ENCODE measurements at regions not wholly inside any gene's neighbourhood (a gene's known extent, or its start where the extent isn't known, plus 50 kb on each side); places are given as distances from the start of the nearest gene placed in this dataset.

GRCh38 chr7:68446183-68446582, 1152.1 kb upstream of the AUTS2 start:
- H3K9me3 ChIP-seq (ENCODE audit: control insufficient read depth, low read length) = no peaks in the 10 kb centered on the region
- no peaks in the 10 kb centered on the region for H3K27me3 ChIP-seq (ENCODE audit: control insufficient read depth, insufficient read depth, low read length)
- H3K79me2 ChIP-seq = no peaks in the 10 kb centered on the region
- H3K27ac ChIP-seq = no peak overlapping the region
- H2AFZ ChIP-seq = no peak overlapping the region
- H3K36me3 ChIP-seq (ENCODE audit: control insufficient read depth, insufficient read depth, low read length) = no peaks in the 10 kb centered on the region
- H3K4me1 ChIP-seq = no peaks in the 10 kb centered on the region
- no peak overlapping the region for H3K4me2 ChIP-seq (ENCODE audit: low read length)
- H3K4me3 ChIP-seq (ENCODE audit: low read depth, low read length) = no peak overlapping the region
- no peak overlapping the region for H3K9ac ChIP-seq
- TF ChIP-seq CTCF (IDR thresholded peaks at IDR 0.05) = no peak

- Histone ChIP-seq H3K4me3 (ENCODE audit: low read depth, low read length) (no peak overlapping the region), H3K36me3 (ENCODE audit: control insufficient read depth, insufficient read depth, low read length) (no peaks in the 10 kb centered on the region), H3K27ac (no peak overlapping the region), H3K4me1 (no peaks in the 10 kb centered on the region), H3K9ac (no peak overlapping the region), H3K27me3 (ENCODE audit: control insufficient read depth, insufficient read depth, low read length) (no peaks in the 10 kb centered on the region), H3K9me3 (ENCODE audit: control insufficient read depth, low read length) (no peaks in the 10 kb centered on the region), H3K4me2 (ENCODE audit: low read length) (no peak overlapping the region), H3K79me2 (no peaks in the 10 kb centered on the region), H2AFZ (no peak overlapping the region)
- no peak for TF ChIP-seq CTCF (IDR thresholded peaks at IDR 0.05)
Measured at GRCh38 chr7:68449099-68449498, 1149.2 kb upstream of the AUTS2 start.

GRCh38 chr7:68449816-68450215, 1148.5 kb upstream of the AUTS2 start:
- Histone ChIP-seq H3K4me3 (ENCODE audit: low read depth, low read length) (no peak overlapping the region), H3K9me3 (ENCODE audit: control insufficient read depth, low read length) (no peaks in the 10 kb centered on the region), H3K79me2 (no peaks in the 10 kb centered on the region), H3K27me3 (ENCODE audit: control insufficient read depth, insufficient read depth, low read length) (no peaks in the 10 kb centered on the region), H3K4me2 (ENCODE audit: low read length) (no peak overlapping the region), H3K36me3 (ENCODE audit: control insufficient read depth, insufficient read depth, low read length) (no peaks in the 10 kb centered on the region), H3K4me1 (no peaks in the 10 kb centered on the region), H3K27ac (no peak overlapping the region), H2AFZ (no peak overlapping the region), H3K9ac (no peak overlapping the region)
- TF ChIP-seq CTCF (IDR thresholded peaks at IDR 0.05) = no peak

GRCh38 chr7:68454931-68455330, 1143.3 kb upstream of the AUTS2 start:
- no peaks in the 10 kb centered on the region for H3K79me2 ChIP-seq
- no peak overlapping the region for H3K4me2 ChIP-seq (ENCODE audit: low read length)
- H3K9me3 ChIP-seq (ENCODE audit: control insufficient read depth, low read length) = no peaks in the 10 kb centered on the region
- H3K4me1 ChIP-seq = no peaks in the 10 kb centered on the region
- H2AFZ ChIP-seq = no peak overlapping the region
- H3K4me3 ChIP-seq (ENCODE audit: low read depth, low read length) = no peak overlapping the region
- no peak overlapping the region for H3K9ac ChIP-seq
- no peak overlapping the region for H3K27ac ChIP-seq
- H3K27me3 ChIP-seq (ENCODE audit: control insufficient read depth, insufficient read depth, low read length) = no peaks in the 10 kb centered on the region
- no peak for TF ChIP-seq CTCF (IDR thresholded peaks at IDR 0.05)
- no peaks in the 10 kb centered on the region for H3K36me3 ChIP-seq (ENCODE audit: control insufficient read depth, insufficient read depth, low read length)

GRCh38 chr7:68456469-68456868, 1141.8 kb upstream of the AUTS2 start:
- Histone ChIP-seq H3K4me1 (no peaks in the 10 kb centered on the region), H3K9ac (no peak overlapping the region), H3K4me2 (ENCODE audit: low read length) (no peak overlapping the region), H3K4me3 (ENCODE audit: low read depth, low read length) (no peak overlapping the region), H3K36me3 (ENCODE audit: control insufficient read depth, insufficient read depth, low read length) (no peaks in the 10 kb centered on the region), H3K27me3 (ENCODE audit: control insufficient read depth, insufficient read depth, low read length) (no peaks in the 10 kb centered on the region), H3K27ac (no peak overlapping the region), H3K79me2 (no peaks in the 10 kb centered on the region), H3K9me3 (ENCODE audit: control insufficient read depth, low read length) (no peaks in the 10 kb centered on the region), H2AFZ (no peak overlapping the region)
- TF ChIP-seq CTCF (IDR thresholded peaks at IDR 0.05) = no peak
